Inferior parietal cortex (tissue), 1 donor: ENCODE measurements at regions not wholly inside any gene's neighbourhood (a gene's known extent, or its start where the extent isn't known, plus 50 kb on each side); places are given as distances from the start of the nearest gene placed in this dataset.

Experiments used
- DNase-seq: peaks from one replicate; pipeline ENCODE4 v3.0.0-alpha.2; 2016; ENCODE audit errors: extremely low spot score

GRCh38 chr3:193827040-193827669, 234.1 kb downstream of the OPA1 start:
- no peak for DNase-seq

- no peak for DNase-seq
Observed at GRCh38 chr3:193827871-193828270, 234.9 kb downstream of the OPA1 start.

- DNase-seq: no peak
Observed at GRCh38 chr3:193828477-193828876, 235.5 kb downstream of the OPA1 start.

- DNase-seq: no peak
Observed at GRCh38 chr3:193829781-193830180, 236.8 kb downstream of the OPA1 start.

- DNase-seq: no peak
Observed at GRCh38 chr3:193830791-193831191, 237.8 kb downstream of the OPA1 start.

- DNase-seq: no peak
Observed at GRCh38 chr3:193831495-193832455, 238.8 kb downstream of the OPA1 start.

GRCh38 chr3:193832833-193833413, 239.9 kb downstream of the OPA1 start:
- no peak for DNase-seq

- DNase-seq: no peak
Observed at GRCh38 chr3:193833592-193833991, 240.6 kb downstream of the OPA1 start.

GRCh38 chr3:193835414-193835813, 242.4 kb downstream of the OPA1 start:
- no peak for DNase-seq

- DNase-seq: no peak
Observed at GRCh38 chr3:193836511-193836910, 243.5 kb downstream of the OPA1 start.

GRCh38 chr3:193836918-193837317, 243.9 kb downstream of the OPA1 start:
- DNase-seq: no peak

- DNase-seq: no peak
Observed at GRCh38 chr3:193837347-193837827, 244.4 kb downstream of the OPA1 start.

GRCh38 chr3:193840111-193840641, 247.2 kb downstream of the OPA1 start:
- DNase-seq: no peak

- no peak for DNase-seq
Observed at GRCh38 chr3:193841581-193841980, 248.6 kb downstream of the OPA1 start.

- no peak for DNase-seq
Observed at GRCh38 chr3:193842029-193842798, 249.2 kb downstream of the OPA1 start.

GRCh38 chr3:193842832-193843473, 249.9 kb downstream of the OPA1 start:
- DNase-seq: no peak

GRCh38 chr3:193843474-193844301, 250.7 kb downstream of the OPA1 start:
- DNase-seq: no peak

- DNase-seq: no peak
Observed at GRCh38 chr3:193844472-193844871, 251.5 kb downstream of the OPA1 start.

GRCh38 chr3:193845144-193845543, 252.1 kb downstream of the OPA1 start:
- no peak for DNase-seq

- no peak for DNase-seq
Observed at GRCh38 chr3:193846569-193846968, 253.6 kb downstream of the OPA1 start.
